SK-N-SH treated with all-trans-retinoic acid at 6 μM for 48 hours (cell line): ENCODE measurements at regions not wholly inside any gene's neighbourhood (a gene's known extent, or its start where the extent isn't known, plus 50 kb on each side); places are given as distances from the start of the nearest gene placed in this dataset.

Experiments used
- ATAC-seq: fragments of 200-7000 bp; cut with Tn5 transposase; 3 replicates; pipeline ENCODE4 v1.9.1; 2020; ENCODE audit warnings: mild to moderate bottlenecking, moderate library complexity
- ARNTL ChIP-seq: fragments of 450-650 bp; formaldehyde crosslinking; IDR thresholded peaks from 2 replicates; pipeline ENCODE4 v1.5.0; 2020; ENCODE audit warnings: low read depth, mild to moderate bottlenecking, moderate library complexity, borderline replicate concordance
- BACH2 ChIP-seq: fragments of 250-450 bp; sonication (Bioruptor Pico); IDR thresholded peaks from 2 replicates; pipeline ENCODE4 v1.9.0; 2021; ENCODE audit warnings: mild to moderate bottlenecking, borderline replicate concordance
- CSDC2 ChIP-seq: fragments of 250-450 bp; sonication (Bioruptor Pico); IDR thresholded peaks from 2 replicates; pipeline ENCODE4 v1.5.0; 2020; ENCODE audit warnings: mild to moderate bottlenecking, moderate library complexity
- ISL1 ChIP-seq: fragments of 250-450 bp; sonication (Bioruptor Pico); IDR thresholded peaks from 2 replicates; pipeline ENCODE4 v2.1.2; 2022; ENCODE audit warnings: mild to moderate bottlenecking, moderate library complexity
- OSR1 ChIP-seq: fragments of 250-450 bp; sonication (Bioruptor Pico); IDR thresholded peaks from 2 replicates; pipeline ENCODE4 v1.8.0; 2022; ENCODE audit warnings: moderate library complexity, mild to moderate bottlenecking, inconsistent platforms
- PPARA ChIP-seq: fragments of 250-450 bp; sonication (Bioruptor Pico); IDR thresholded peaks from 2 replicates; pipeline ENCODE4 v1.5.0; 2020; ENCODE audit warnings: mild to moderate bottlenecking, borderline replicate concordance
- RARB ChIP-seq: fragments of 250-450 bp; sonication (Bioruptor Pico); IDR thresholded peaks from 2 replicates; pipeline ENCODE4 v1.8.0; 2021; ENCODE audit warnings: mild to moderate bottlenecking, moderate library complexity
- SNAI2 ChIP-seq: fragments of 250-450 bp; sonication (Bioruptor Pico); IDR thresholded peaks from 2 replicates; pipeline ENCODE4 v1.5.0; 2020; ENCODE audit warnings: mild to moderate bottlenecking, moderate library complexity
- TCF4 ChIP-seq: fragments of 250-450 bp; sonication (Bioruptor Pico); IDR thresholded peaks from 2 replicates; pipeline ENCODE4 v1.8.0; 2021; ENCODE audit warnings: mild to moderate bottlenecking, moderate library complexity, borderline replicate concordance
- TOX ChIP-seq: fragments of 250-450 bp; sonication (Bioruptor Pico); IDR thresholded peaks from 2 replicates; pipeline ENCODE4 v1.8.0; 2021; ENCODE audit warnings: mild to moderate bottlenecking, moderate library complexity, borderline replicate concordance
- ZC3H10 ChIP-seq: fragments of 250-450 bp; sonication (Bioruptor Pico); IDR thresholded peaks from 2 replicates; pipeline ENCODE4 v1.5.1; 2021; ENCODE audit warnings: mild to moderate bottlenecking, moderate library complexity
- ZFP3 ChIP-seq: fragments of 250-450 bp; sonication (Bioruptor Pico); IDR thresholded peaks from 2 replicates; pipeline ENCODE4 v1.5.0; 2020; ENCODE audit warnings: mild to moderate bottlenecking, moderate library complexity
- ZFP30 ChIP-seq: fragments of 450-650 bp; formaldehyde crosslinking; IDR thresholded peaks from 2 replicates; pipeline ENCODE4 v1.5.0; 2022; ENCODE audit warnings: mild to moderate bottlenecking, moderate library complexity
- ZNF565 ChIP-seq: fragments of 450-650 bp; formaldehyde crosslinking; conservative IDR thresholded peaks from 2 replicates; pipeline ENCODE4 v1.5.0; 2020; ENCODE audit warnings: low read depth, mild to moderate bottlenecking, moderate library complexity
- ZNF70 ChIP-seq: fragments of 450-650 bp; formaldehyde crosslinking; IDR thresholded peaks from 2 replicates; pipeline ENCODE4 v1.5.0; 2020; ENCODE audit warnings: mild to moderate bottlenecking, moderate library complexity
- ZNF8 ChIP-seq: fragments of 450-650 bp; formaldehyde crosslinking; IDR thresholded peaks from 2 replicates; pipeline ENCODE4 v1.5.0; 2020; ENCODE audit warnings: mild to moderate bottlenecking, moderate library complexity
- TF ChIP-seq, protein P1 (sequence below): fragments of 250-450 bp; sonication (Bioruptor Pico); IDR thresholded peaks from 2 replicates; pipeline ENCODE4 v1.8.0; 2020; ENCODE audit warnings: mild to moderate bottlenecking, moderate library complexity, borderline replicate concordance
- TF ChIP-seq, protein P2 (sequence below): fragments of 250-450 bp; sonication (Bioruptor Pico); IDR thresholded peaks from 2 replicates; pipeline ENCODE4 v1.5.1; 2021; ENCODE audit warnings: mild to moderate bottlenecking, moderate library complexity
- TF ChIP-seq, protein P3 (sequence below): fragments of 250-450 bp; sonication (Bioruptor Pico); IDR thresholded peaks from 2 replicates; pipeline ENCODE4 v1.5.0; 2020; ENCODE audit warnings: mild to moderate bottlenecking, moderate library complexity
- TF ChIP-seq, protein P4 (sequence below): fragments of 250-450 bp; sonication (Bioruptor Pico); IDR thresholded peaks from 2 replicates; pipeline ENCODE4 v1.8.0; 2021; ENCODE audit warnings: low read depth, mild to moderate bottlenecking, moderate library complexity, borderline replicate concordance

DNA sequence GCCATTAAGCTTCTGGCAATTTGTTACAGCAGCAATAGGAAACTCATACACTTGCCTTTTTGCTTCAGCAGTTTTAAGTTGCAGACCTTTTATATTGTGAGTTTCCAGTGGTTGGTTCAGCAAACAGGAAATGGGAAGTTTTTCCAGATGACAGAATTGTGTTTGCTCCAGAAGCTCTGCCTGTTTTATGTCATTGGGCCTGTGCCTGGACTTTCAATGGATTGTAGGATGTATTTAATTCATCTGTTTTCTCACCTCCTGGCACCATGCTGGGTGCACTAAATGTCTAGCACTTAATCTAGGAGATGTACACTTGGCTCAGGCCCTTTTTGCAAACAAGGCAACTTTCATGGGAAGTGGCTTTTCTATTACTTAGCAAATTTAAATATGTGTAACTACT, 100.4 kb upstream of the CLINT1 start (continued):
- TF ChIP-seq, protein P1, sequence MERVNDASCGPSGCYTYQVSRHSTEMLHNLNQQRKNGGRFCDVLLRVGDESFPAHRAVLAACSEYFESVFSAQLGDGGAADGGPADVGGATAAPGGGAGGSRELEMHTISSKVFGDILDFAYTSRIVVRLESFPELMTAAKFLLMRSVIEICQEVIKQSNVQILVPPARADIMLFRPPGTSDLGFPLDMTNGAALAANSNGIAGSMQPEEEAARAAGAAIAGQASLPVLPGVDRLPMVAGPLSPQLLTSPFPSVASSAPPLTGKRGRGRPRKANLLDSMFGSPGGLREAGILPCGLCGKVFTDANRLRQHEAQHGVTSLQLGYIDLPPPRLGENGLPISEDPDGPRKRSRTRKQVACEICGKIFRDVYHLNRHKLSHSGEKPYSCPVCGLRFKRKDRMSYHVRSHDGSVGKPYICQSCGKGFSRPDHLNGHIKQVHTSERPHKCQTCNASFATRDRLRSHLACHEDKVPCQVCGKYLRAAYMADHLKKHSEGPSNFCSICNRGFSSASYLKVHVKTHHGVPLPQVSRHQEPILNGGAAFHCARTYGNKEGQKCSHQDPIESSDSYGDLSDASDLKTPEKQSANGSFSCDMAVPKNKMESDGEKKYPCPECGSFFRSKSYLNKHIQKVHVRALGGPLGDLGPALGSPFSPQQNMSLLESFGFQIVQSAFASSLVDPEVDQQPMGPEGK (CRISPR knock-in tag) = no peak
- TF ChIP-seq SNAI2 (CRISPR knock-in tag) (no peak), ZNF70 (CRISPR knock-in tag) (no peak), ZFP30 (CRISPR knock-in tag) (no peak)
- TF ChIP-seq, protein P2, sequence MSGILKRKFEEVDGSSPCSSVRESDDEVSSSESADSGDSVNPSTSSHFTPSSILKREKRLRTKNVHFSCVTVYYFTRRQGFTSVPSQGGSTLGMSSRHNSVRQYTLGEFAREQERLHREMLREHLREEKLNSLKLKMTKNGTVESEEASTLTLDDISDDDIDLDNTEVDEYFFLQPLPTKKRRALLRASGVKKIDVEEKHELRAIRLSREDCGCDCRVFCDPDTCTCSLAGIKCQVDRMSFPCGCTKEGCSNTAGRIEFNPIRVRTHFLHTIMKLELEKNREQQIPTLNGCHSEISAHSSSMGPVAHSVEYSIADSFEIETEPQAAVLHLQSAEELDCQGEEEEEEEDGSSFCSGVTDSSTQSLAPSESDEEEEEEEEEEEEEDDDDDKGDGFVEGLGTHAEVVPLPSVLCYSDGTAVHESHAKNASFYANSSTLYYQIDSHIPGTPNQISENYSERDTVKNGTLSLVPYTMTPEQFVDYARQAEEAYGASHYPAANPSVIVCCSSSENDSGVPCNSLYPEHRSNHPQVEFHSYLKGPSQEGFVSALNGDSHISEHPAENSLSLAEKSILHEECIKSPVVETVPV (CRISPR knock-in tag) = no peak

DNA sequence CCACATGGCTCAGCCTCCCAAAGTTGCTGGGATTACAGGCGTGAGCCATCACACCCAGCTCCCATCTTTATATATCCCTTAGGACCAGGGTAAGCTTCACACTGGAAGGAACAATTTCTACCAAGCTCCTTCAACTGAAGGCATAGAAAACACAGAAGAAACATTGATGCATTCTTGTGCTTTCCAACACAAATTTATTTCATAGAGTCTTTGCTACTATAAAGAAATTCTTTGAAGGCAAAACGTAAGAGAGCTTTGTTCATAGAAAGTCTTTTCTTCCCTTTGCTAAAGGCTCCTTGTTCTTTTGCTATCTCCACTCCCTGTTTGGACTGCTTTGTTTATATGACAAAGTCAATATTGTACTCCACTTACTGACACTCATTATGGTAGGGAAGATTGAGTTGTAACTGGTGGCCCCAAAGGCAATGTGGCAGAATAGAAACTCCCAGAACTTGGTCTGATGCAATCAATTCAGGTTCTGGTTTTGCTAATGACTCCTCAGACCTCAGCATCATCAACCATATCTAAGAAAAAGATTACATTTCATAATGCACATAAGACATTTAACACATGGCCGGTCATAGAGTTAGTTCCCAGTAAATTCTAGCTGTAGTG, 97.4 kb upstream of the CLINT1 start:
- TF ChIP-seq ZFP30 (CRISPR knock-in tag) = no peak
- TF ChIP-seq, protein P3, sequence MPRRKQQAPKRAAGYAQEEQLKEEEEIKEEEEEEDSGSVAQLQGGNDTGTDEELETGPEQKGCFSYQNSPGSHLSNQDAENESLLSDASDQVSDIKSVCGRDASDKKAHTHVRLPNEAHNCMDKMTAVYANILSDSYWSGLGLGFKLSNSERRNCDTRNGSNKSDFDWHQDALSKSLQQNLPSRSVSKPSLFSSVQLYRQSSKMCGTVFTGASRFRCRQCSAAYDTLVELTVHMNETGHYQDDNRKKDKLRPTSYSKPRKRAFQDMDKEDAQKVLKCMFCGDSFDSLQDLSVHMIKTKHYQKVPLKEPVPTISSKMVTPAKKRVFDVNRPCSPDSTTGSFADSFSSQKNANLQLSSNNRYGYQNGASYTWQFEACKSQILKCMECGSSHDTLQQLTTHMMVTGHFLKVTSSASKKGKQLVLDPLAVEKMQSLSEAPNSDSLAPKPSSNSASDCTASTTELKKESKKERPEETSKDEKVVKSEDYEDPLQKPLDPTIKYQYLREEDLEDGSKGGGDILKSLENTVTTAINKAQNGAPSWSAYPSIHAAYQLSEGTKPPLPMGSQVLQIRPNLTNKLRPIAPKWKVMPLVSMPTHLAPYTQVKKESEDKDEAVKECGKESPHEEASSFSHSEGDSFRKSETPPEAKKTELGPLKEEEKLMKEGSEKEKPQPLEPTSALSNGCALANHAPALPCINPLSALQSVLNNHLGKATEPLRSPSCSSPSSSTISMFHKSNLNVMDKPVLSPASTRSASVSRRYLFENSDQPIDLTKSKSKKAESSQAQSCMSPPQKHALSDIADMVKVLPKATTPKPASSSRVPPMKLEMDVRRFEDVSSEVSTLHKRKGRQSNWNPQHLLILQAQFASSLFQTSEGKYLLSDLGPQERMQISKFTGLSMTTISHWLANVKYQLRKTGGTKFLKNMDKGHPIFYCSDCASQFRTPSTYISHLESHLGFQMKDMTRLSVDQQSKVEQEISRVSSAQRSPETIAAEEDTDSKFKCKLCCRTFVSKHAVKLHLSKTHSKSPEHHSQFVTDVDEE (CRISPR knock-in tag) = no peak
- TF ChIP-seq, protein P4, sequence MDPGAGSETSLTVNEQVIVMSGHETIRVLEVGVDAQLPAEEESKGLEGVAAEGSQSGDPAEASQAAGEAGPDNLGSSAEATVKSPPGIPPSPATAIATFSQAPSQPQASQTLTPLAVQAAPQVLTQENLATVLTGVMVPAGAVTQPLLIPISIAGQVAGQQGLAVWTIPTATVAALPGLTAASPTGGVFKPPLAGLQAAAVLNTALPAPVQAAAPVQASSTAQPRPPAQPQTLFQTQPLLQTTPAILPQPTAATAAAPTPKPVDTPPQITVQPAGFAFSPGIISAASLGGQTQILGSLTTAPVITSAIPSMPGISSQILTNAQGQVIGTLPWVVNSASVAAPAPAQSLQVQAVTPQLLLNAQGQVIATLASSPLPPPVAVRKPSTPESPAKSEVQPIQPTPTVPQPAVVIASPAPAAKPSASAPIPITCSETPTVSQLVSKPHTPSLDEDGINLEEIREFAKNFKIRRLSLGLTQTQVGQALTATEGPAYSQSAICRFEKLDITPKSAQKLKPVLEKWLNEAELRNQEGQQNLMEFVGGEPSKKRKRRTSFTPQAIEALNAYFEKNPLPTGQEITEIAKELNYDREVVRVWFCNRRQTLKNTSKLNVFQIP (CRISPR knock-in tag) = no peak
- TF ChIP-seq SNAI2 (CRISPR knock-in tag) = no peak
- TF ChIP-seq, protein P2 (CRISPR knock-in tag) = no peak
- TF ChIP-seq, protein P1 (CRISPR knock-in tag) = no peak
- no peak for TF ChIP-seq ZNF8 (CRISPR knock-in tag)
- TF ChIP-seq ISL1 (CRISPR knock-in tag) = no peak
- TF ChIP-seq ZFP3 (CRISPR knock-in tag) = no peak
- TF ChIP-seq OSR1 (CRISPR knock-in tag) = no peak
- TF ChIP-seq RARB (CRISPR knock-in tag) = no peak
- no peak for ATAC-seq

DNA sequence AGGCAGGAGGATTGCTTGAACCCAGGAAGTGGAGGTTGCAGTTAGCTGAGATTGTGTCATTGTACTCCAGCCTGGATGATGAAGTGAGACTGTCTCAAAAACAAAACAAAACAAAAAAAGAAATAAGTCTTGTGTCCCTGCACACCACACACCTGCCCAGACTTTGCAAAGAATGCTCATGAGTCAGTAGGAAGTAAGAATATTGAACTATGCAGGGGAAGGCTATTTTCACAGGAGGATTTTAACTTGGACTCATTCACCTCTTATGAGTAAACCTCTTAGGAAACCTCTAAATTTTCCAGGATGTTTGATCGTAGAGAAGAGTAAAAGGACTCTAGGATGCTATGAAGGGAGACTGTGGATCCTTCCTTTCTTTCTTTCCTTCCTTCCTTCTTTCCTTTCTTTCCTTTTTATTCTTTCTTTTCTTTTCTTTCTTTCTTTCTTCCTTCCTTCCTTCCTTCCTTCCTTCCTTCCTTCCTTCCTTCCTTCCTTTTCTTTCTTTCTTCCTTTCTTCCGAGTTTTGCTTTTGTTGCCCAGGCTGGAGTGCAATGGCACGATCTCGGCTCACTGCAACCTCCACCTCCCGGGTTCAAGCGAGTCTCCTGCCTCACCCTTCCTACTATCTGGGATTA, 96.7 kb upstream of the CLINT1 start:
- no peak for ATAC-seq
- TF ChIP-seq TOX (no peak), ZFP30 (CRISPR knock-in tag) (no peak), SNAI2 (CRISPR knock-in tag) (no peak), ZNF565 (CRISPR knock-in tag) (no peak), ZFP3 (CRISPR knock-in tag) (no peak), RARB (CRISPR knock-in tag) (no peak), ZNF70 (CRISPR knock-in tag) (no peak), ISL1 (CRISPR knock-in tag) (no peak), CSDC2 (CRISPR knock-in tag) (no peak), OSR1 (CRISPR knock-in tag) (no peak), PPARA (CRISPR knock-in tag) (no peak), ZC3H10 (no peak), ARNTL (CRISPR knock-in tag) (no peak), ZNF8 (CRISPR knock-in tag) (no peak), TCF4 (CRISPR knock-in tag) (no peak), BACH2 (CRISPR knock-in tag) (no peak)
- TF ChIP-seq, protein P1 (CRISPR knock-in tag) = no peak
- TF ChIP-seq, protein P4 (CRISPR knock-in tag) = no peak
